Stimulated activated CD4-positive, alpha-beta T cell treated with anti-CD3 and anti-CD28 coated beads, TNF-alpha, amount 100 ng/mL, for 24 hours (primary cell): ENCODE measurements at regions not wholly inside any gene's neighbourhood (a gene's known extent, or its start where the extent isn't known, plus 50 kb on each side); places are given as distances from the start of the nearest gene placed in this dataset.
"Not testable (repeated sequence)": the region's sequence is repeated elsewhere in the genome, so short reads cannot be mapped to it uniquely, and the experiment has no call there.

ENCODE experiments used
- DNase-seq, 3 experiments: peaks; one replicate each; pipeline ENCODE4 v3.0.0-alpha.2; 2020; ENCODE audit warnings: low read depth in 3 of 3

GRCh38 chrY:8151561-8151960 lies 1185.7 kb upstream of the TSPY4 start:
- DNase-seq, result no peak

DNA sequence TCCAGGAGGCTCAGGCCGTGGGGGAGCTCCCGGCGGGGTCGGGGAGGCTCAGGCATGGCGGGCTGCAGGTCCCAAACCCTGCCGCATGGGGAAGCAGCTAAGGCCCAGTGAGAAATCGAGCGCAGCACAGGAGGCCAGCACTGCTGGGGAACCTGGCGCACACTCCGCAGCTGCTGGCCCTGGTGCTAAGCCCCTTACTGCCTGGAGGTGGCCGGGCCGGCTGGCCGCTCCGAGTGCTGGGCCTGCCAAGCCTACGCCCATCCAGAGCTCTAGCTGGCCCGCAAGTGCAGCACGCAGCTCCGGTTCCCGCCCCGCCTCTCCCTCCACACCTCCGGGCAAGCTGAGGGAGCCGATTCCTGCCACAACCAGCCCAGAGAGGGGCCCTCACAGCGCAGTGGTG lies 1208.7 kb upstream of the TSPY4 start:
- DNase-seq, result no peak

GRCh38 chrY:8125907-8126571 lies 1211.2 kb upstream of the TSPY4 start:
- DNase-seq, result no peak

DNA sequence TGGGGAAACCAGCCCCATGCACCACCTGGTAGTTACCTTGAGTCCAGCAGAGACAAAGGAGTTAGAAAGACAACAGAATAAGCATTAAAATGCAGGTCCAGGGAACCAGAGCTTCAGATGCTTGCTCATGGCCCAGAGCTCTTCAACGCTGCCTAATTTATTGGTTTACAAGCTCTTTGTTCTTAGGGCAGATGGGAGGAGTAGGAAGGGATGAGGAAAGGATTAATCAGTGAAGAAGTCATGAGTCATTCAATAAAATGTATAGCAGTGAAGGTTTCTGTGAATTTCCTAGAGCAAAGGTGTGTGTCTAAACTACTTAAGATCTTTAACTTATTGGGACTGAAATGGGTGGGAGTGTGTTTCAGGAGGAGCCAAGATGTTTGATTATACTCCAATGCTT lies 1210.3 kb upstream of the AMELY start:
- no peak for DNase-seq

- no peak for DNase-seq
Observed at GRCh38 chrY:8094429-8094828, 1182.9 kb upstream of the AMELY start.

- DNase-seq, result no peak
Observed at GRCh38 chrY:8092926-8093325, 1181.4 kb upstream of the AMELY start.

DNA sequence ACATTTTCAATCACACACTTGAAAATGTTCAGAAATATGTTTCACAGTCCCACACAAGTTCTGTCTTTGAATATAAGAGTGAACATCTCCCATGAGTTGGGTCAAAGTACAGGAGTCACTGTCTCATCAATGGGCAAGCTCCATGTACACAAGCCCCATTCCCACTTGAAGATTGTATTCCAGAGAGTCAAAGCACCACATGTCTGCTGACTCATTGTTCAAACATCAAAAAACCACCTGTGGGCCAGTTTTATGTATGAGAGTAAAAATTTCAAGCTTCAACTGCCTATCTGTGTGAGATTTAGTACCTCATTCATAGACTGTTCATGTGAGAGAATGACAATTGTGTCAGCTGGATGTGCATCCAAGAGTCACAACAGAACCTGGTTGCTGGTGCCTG lies 1174.4 kb upstream of the AMELY start:
- no peak for DNase-seq

GRCh38 chrY:8084192-8084591 lies 1172.6 kb upstream of the AMELY start:
- DNase-seq, result no peak

DNA sequence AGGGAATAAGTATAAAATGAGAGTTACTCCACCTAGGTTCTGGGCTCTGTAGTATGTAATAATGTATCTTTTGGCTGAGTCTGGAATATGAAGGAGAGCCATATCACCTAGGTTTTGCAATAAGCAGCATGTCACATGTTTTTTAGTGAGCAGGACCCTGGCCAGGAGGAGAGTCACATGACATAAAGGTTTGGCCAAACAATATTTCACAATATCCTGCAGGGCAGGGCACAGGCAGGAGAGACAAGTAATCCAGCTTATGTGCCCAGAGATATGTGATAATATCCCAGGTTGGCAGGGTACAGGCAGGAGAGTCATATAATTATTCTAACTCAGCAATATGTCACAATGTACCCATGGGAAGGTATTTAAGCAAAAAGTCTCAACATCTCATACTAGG lies 1169.6 kb upstream of the AMELY start:
- DNase-seq, result no peak

- DNase-seq, result no peak
Observed at GRCh38 chrY:8065220-8065619, 1153.7 kb upstream of the AMELY start.

GRCh38 chrY:8064500-8064899 lies 1152.9 kb upstream of the AMELY start:
- no peak for DNase-seq

DNA sequence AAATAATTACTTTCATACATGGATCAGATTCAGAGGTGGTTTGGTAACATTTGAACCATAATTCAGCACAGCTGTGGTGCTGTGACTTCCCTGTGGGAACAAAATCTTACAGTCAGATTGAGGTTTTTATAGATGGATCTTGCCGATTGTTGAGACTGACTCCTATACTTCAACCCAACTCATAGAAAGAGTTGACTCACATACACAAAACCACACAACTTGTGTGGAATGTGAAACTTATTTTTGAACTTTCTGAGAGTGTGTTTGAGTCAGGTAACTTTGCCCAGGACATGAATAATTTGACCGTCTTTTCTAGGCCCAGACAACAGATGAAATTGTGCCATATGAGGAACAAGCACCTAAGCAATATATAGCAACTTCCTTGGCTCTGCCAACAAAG lies 1152.4 kb upstream of the AMELY start:
- DNase-seq, result no peak

DNA sequence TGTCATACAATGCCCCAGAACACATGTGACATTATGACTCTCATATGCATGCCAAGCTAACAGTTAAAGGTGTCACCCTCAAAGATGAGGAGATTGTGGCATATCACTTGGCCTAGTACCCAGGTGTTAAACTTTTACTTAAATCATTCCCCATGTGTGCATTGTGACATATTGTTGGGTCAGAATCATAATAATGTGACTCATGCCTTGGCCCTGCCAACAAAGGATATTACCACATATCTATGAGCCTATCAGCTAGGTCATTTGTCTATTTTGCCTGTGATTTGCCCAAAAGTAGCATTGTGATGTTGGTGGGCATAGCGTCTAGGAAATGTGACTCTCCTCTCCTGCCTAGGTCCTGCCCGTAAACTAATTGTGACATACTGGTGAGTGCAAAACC lies 1147.1 kb upstream of the AMELY start:
- DNase-seq, result no peak

DNA sequence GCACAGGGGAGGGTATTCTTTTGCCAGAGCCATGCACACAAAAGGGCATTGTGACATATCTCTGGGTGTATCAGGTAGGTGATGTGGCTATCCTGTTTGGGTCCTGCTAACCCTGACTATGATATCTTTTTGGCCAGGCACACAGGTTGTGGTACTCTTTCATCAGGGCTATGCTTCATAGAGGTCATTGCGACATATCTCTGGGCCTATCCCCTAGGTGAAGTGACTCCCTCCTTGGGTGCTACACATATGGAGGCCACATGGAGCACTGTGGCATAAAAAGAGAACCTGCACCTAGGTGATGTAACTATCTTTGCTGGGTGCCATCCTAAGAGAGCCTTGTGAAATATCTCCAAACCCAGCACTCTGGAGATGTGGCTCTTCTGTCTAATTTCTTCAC lies 1139.8 kb upstream of the AMELY start:
- no peak for DNase-seq

DNA sequence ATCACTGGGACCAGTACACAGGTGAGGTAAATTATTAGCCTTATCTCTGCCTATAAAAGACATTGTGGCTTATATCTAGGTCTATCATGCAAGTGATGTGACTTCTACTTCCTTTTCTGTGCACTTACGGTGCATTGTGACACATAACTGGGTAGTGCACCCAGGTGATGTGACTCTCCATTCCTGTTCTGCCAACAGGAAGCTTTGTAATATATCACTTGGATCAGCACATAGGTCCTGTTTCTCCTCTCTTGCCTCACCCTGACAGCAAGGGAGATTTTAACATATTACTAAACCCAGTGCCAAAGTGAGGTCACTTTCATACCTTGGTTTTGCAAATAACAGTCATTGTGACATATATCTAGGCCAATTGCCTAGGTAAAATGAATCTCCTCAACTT lies 1129.7 kb upstream of the AMELY start:
- DNase-seq, result no peak

- no peak for DNase-seq
Observed at GRCh38 chrY:8036563-8036962, 1125.0 kb upstream of the AMELY start.

DNA sequence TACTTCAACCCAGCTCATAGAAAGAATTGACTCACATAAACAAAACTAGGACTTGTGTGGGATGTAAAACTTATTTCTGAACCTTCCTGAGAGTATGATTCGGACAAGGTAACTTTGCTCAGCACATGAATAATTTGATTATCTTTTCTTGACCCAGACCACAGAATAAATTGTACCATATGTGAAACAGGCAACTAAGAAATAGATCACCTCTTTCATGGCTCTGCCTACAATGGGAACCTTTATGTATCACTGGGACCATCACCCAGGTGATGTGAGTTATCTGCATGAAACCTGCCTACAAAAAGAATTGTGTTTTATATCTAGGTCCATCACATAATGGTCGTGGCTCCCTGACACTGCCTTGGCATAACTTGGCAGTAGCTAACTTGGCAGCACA lies 1124.1 kb upstream of the AMELY start:
- DNase-seq, result no peak

- no peak for DNase-seq
Observed at GRCh38 chrY:8034673-8035072, 1123.1 kb upstream of the AMELY start.

GRCh38 chrY:8033200-8033599 lies 1121.6 kb upstream of the AMELY start:
- DNase-seq, result no peak

DNA sequence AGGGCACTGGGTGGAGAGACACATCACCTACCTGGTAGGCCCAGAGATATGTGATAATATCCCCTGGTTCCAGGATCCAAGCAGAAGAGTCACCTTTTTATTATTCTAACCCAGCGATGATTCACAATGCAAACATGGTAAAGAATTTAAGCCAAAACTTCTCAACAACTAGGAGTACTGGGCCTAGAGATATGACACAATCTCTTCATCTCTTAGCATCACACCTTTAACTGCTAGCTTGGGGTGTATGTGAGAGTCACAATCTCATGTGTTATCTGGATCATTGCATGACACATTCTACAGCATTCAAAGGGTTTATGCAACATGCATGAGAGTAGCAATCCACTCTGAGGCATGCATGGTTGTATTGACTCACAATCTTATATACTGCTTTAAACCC lies 1109.0 kb upstream of the AMELY start:
- no peak for DNase-seq

DNA sequence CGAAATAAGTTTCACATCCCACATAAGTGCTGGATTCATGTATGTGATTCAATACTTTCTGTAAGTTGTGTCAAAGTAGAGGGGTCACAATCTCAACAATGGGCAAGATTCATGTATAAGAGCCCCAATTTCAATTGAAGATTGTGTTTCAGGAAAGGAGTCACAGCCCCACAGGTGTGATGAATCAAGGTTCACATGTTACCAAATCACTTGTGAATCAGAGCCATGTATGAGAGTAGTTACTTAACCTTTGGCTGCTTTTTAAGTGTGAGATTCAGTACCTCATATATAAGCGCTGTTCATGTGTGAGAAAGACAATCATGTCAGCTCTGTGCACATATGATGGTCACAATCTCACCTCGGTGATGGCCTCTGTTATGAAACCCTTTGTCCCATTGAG lies 1100.0 kb upstream of the AMELY start:
- DNase-seq, result no peak

GRCh38 chrY:8004196-8004595 lies 1092.6 kb upstream of the AMELY start:
- DNase-seq, result peak in 2 of 3 experiments; percentile 0

DNA sequence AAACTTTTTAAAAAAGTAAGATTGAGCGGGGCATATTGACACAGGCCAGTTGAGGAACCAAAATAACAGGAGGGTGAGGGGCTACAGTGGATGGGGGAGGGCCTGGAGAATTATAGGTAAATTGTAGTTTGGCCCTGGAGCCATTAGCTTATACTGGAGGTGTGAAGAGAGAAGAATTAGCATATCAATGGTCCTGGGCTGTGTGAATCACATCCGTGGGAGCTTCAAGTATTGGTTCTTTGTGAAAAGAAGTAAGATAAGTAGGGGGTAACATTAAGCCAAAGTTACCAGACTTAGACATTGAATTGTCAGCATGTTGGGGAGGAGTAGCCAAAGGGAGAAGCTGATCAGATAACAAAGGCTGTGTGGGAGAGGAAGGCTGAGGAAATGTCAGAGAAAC lies 1085.2 kb upstream of the AMELY start:
- no peak for DNase-seq

GRCh38 chrY:7994781-7995180 lies 1083.2 kb upstream of the AMELY start:
- not testable (repeated sequence) for DNase-seq
